WTC11 (cell line): ENCODE measurements at regions not wholly inside any gene's neighbourhood (a gene's known extent, or its start where the extent isn't known, plus 50 kb on each side); places are given as distances from the start of the nearest gene placed in this dataset.
"Not testable (repeated sequence)": the region's sequence is repeated elsewhere in the genome, so short reads cannot be mapped to it uniquely, and the experiment has no call there.

ENCODE experiments used
- ATAC-seq: fragments of 200-7000 bp; cut with Tn5 transposase; 2 replicates; pipeline ENCODE4 v1.10.0; 2021; ENCODE audit warnings: mild to moderate bottlenecking, moderate library complexity
- CTCF ChIA-PET: fragments of 300-600 bp; sonication (Branson Sonifier 250); formaldehyde crosslinking; loops from one replicate; lab custom pipeline; 2021; ENCODE audit warnings: antibody characterized with exemption; lab: Charles Lee
- POLR2A ChIA-PET: fragments of 350-600 bp; sonication (Branson Sonifier 250); formaldehyde crosslinking; loops from one replicate; lab custom pipeline; 2021; ENCODE audit warnings: antibody characterized with exemption; lab: Charles Lee
- DNase-seq: peaks from one replicate; pipeline ENCODE4 v3.0.0; 2021; ENCODE audit warnings: low spot score
- H3K27ac Mint-ChIP-seq: 2 replicates; pipeline ENCODE4 v1.8.0; 2021; ENCODE audit warnings: mixed read lengths
- H3K27me3 Mint-ChIP-seq: 2 replicates; pipeline ENCODE4 v1.8.0; 2021; ENCODE audit warnings: low read depth, mild to moderate bottlenecking, moderate library complexity, mixed read lengths
- H3K36me3 Mint-ChIP-seq: 2 replicates; pipeline ENCODE4 v1.8.0; 2021; ENCODE audit warnings: mixed read lengths
- H3K4me1 Mint-ChIP-seq: 2 replicates; pipeline ENCODE4 v1.8.0; 2022; ENCODE audit warnings: mixed read lengths
- H3K4me3 Mint-ChIP-seq: 2 replicates; pipeline ENCODE4 v1.8.0; 2021; ENCODE audit warnings: mild to moderate bottlenecking, moderate library complexity, mixed read lengths
- H3K9me3 Mint-ChIP-seq: 2 replicates; pipeline ENCODE4 v1.8.0; 2021; ENCODE audit warnings: mixed read lengths
- AR ChIP-seq: fragments of 250-450 bp; sonication (Bioruptor Pico); IDR thresholded peaks from 2 replicates; pipeline ENCODE4 v1.9.0; 2021; ENCODE audit warnings: mild to moderate bottlenecking
- FOXP4 ChIP-seq: sonication (generic); formaldehyde crosslinking; IDR thresholded peaks from 2 replicates; pipeline ENCODE4 v1.8.0; 2022; ENCODE audit warnings: mild to moderate bottlenecking, missing genetic modification reagents
- NFE2L1 ChIP-seq: sonication (generic); formaldehyde crosslinking; IDR thresholded peaks from 2 replicates; pipeline ENCODE4 v1.8.1; 2023; ENCODE audit warnings: missing genetic modification reagents
- NR2C2 ChIP-seq: sonication (generic); formaldehyde crosslinking; IDR thresholded peaks from 2 replicates; pipeline ENCODE4 v1.8.0; 2022; ENCODE audit warnings: mild to moderate bottlenecking, missing genetic modification reagents
- PRRX2 ChIP-seq: fragments of 250-450 bp; sonication (Bioruptor Pico); IDR thresholded peaks from 2 replicates; pipeline ENCODE4 v1.8.0; 2021; ENCODE audit warnings: mild to moderate bottlenecking
- SMAD3 ChIP-seq: sonication (generic); formaldehyde crosslinking; IDR thresholded peaks from 2 replicates; pipeline ENCODE4 v1.8.0; 2022; ENCODE audit warnings: missing genetic modification reagents, mild to moderate bottlenecking, borderline replicate concordance
- SMAD4 ChIP-seq: sonication (generic); formaldehyde crosslinking; IDR thresholded peaks from 2 replicates; pipeline ENCODE4 v1.8.0; 2022; ENCODE audit warnings: mild to moderate bottlenecking, missing genetic modification reagents
- STAT6 ChIP-seq: sonication (generic); formaldehyde crosslinking; conservative IDR thresholded peaks from 2 replicates; pipeline ENCODE4 v1.8.1; 2023; ENCODE audit warnings: mild to moderate bottlenecking, low read depth, missing genetic modification reagents, moderate library complexity
- TEAD4 ChIP-seq: sonication (generic); formaldehyde crosslinking; IDR thresholded peaks from 2 replicates; pipeline ENCODE4 v1.8.0; 2022; ENCODE audit warnings: mild to moderate bottlenecking, missing genetic modification reagents
- USF1 ChIP-seq: sonication (generic); formaldehyde crosslinking; IDR thresholded peaks from 2 replicates; pipeline ENCODE4 v1.8.0; 2022; ENCODE audit warnings: mild to moderate bottlenecking, missing genetic modification reagents
- USF2 ChIP-seq: sonication (generic); formaldehyde crosslinking; IDR thresholded peaks from 2 replicates; pipeline ENCODE4 v1.8.1; 2023; ENCODE audit warnings: mild to moderate bottlenecking, missing genetic modification reagents, moderate library complexity
- ZMAT4 ChIP-seq: fragments of 250-450 bp; sonication (Bioruptor Pico); IDR thresholded peaks from 2 replicates; pipeline ENCODE4 v1.9.0; 2021; ENCODE audit warnings: mild to moderate bottlenecking
- ZNF219 ChIP-seq: sonication (generic); formaldehyde crosslinking; IDR thresholded peaks from 2 replicates; pipeline ENCODE4 v1.8.0; 2023; ENCODE audit warnings: missing genetic modification reagents, mild to moderate bottlenecking, borderline replicate concordance
- ZNF423 ChIP-seq: fragments of 250-450 bp; sonication (Bioruptor Pico); IDR thresholded peaks from 2 replicates; pipeline ENCODE4 v2.1.2; 2022; ENCODE audit warnings: mild to moderate bottlenecking, moderate library complexity
- ZSCAN18 ChIP-seq: fragments of 250-450 bp; sonication (Bioruptor Pico); IDR thresholded peaks from 2 replicates; pipeline ENCODE4 v2.1.2; 2022; ENCODE audit warnings: mild to moderate bottlenecking, moderate library complexity

GRCh38 chr6:19609972-19610641 lies 227.1 kb upstream of the ID4 start:
- ATAC-seq (no peak), DNase-seq (no peak)
- Mint-ChIP-seq H3K27me3 (no peaks in the 10 kb centered on the region), H3K9me3 (peaks cover 18% of the 10 kb centered on the region), H3K4me1 (peaks cover 16% of the 10 kb centered on the region), H3K27ac (no peak overlapping the region), H3K4me3 (no peak overlapping the region), H3K36me3 (0 out of 2 replicates have a peak, but pooled peaks cover 3% of the 10 kb centered on the region)
- ChIA-PET POLR2A (no interaction called here), CTCF (interaction anchor here (1.1 kb wide), 1 partner anchor 60 kb away, joined by 3 read pairs; no protein-coding TSS in a partner anchor)
- TF ChIP-seq NR2C2 (CRISPR knock-in tag) (no peak), TEAD4 (CRISPR knock-in tag) (no peak), AR (CRISPR knock-in tag) (no peak), ZNF423 (CRISPR knock-in tag) (no peak), NFE2L1 (CRISPR knock-in tag) (no peak)

- H3K36me3 Mint-ChIP-seq, ATAC-seq, H3K27ac Mint-ChIP-seq, H3K27me3 Mint-ChIP-seq, POLR2A ChIA-PET, H3K4me3 Mint-ChIP-seq, DNase-seq, H3K4me1 Mint-ChIP-seq: not testable (repeated sequence)
- CTCF ChIA-PET, result interaction anchor here (1.0 to 1.7 kb wide), 8 partner anchors 9 to 588 kb away, joined by 3 to 5 read pairs (median 4); partner anchors contain the start of gene ID4
- peaks cover 23% of the 10 kb centered on the region for H3K9me3 Mint-ChIP-seq
Measured at GRCh38 chr6:19612672-19613466, 224.3 kb upstream of the ID4 start.

GRCh38 chr6:19613678-19614077 lies 223.5 kb upstream of the ID4 start:
- TF ChIP-seq PRRX2 (CRISPR knock-in tag), result no peak
- no peak for TF ChIP-seq SMAD3 (CRISPR knock-in tag)
- no peak for TF ChIP-seq ZMAT4 (CRISPR knock-in tag)
- TF ChIP-seq USF2 (CRISPR knock-in tag), result no peak
- TF ChIP-seq, all 79 proteins: peak for 0
- POLR2A ChIA-PET, result no interaction called here
- DNase-seq (peak; percentile 39), ATAC-seq (no peak)
- H3K36me3 Mint-ChIP-seq, result peaks cover 6% of the 10 kb centered on the region
- H3K27me3 Mint-ChIP-seq, result no peaks in the 10 kb centered on the region; the same call in 1 of the 2 replicates
- CTCF ChIA-PET, result interaction anchor here (1.0 to 1.7 kb wide), 9 partner anchors 10 to 589 kb away, joined by 3 to 5 read pairs (median 4); partner anchors contain the start of gene ID4
- H3K9me3 Mint-ChIP-seq, result peaks cover 23% of the 10 kb centered on the region
- no peak overlapping the region for H3K4me3 Mint-ChIP-seq
- no peak overlapping the region for H3K27ac Mint-ChIP-seq
- peaks cover 4% of the 10 kb centered on the region; the same call in 1 of the 2 replicates for H3K4me1 Mint-ChIP-seq

- ChIA-PET CTCF (no interaction called here), POLR2A (no interaction called here)
- Mint-ChIP-seq H3K27me3 (no peaks in the 10 kb centered on the region; the same call in 1 of the 2 replicates), H3K4me1 (peaks cover 3% of the 10 kb centered on the region; the same call in 1 of the 2 replicates), H3K27ac (no peak overlapping the region), H3K9me3 (peaks cover 26% of the 10 kb centered on the region), H3K4me3 (no peak overlapping the region), H3K36me3 (peaks cover 6% of the 10 kb centered on the region)
- DNase-seq, result no peak
- no peak for ATAC-seq
- TF ChIP-seq ZSCAN18 (CRISPR knock-in tag) (no peak), USF1 (no peak), SMAD4 (CRISPR knock-in tag) (no peak), STAT6 (no peak), TEAD4 (CRISPR knock-in tag) (no peak), ZNF219 (CRISPR knock-in tag) (no peak), FOXP4 (CRISPR knock-in tag) (no peak)
Measured at GRCh38 chr6:19616022-19616421, 221.1 kb upstream of the ID4 start.
